ENCODE measurements at regions not wholly inside any gene's neighbourhood (a gene's known extent, or its start where the extent isn't known, plus 50 kb on each side); places are given as distances from the start of the nearest gene placed in this dataset.

GRCh38 chr13:47859165-47859564, 141.9 kb downstream of the SUCLA2 start:
- 75% methylated on average over 1 of the region's 1 CpG for WGBS (ENCODE audit: insufficient coverage)
- Histone ChIP-seq H3K36me3 (ENCODE audit: control insufficient read depth, insufficient read depth, low read length) (no peaks in the 10 kb centered on the region), H3K27ac (ENCODE audit: low read length) (no peak overlapping the region), H3K9me3 (ENCODE audit: control insufficient read depth, insufficient read depth, low read length) (no peaks in the 10 kb centered on the region), H3K4me3 (ENCODE audit: low read length) (no peak overlapping the region), H3K27me3 (ENCODE audit: control insufficient read depth, insufficient read depth, low read length) (no peaks in the 10 kb centered on the region), H3K4me1 (ENCODE audit: control insufficient read depth, insufficient read depth, low read length) (no peaks in the 10 kb centered on the region)
- ATAC-seq, result no peak
- no peaks in the 10 kb centered on the region for H3K9me3 Mint-ChIP-seq
- no peaks in the 10 kb centered on the region for H3K36me3 Mint-ChIP-seq
- peaks cover 8 to 23% of the 10 kb centered on the region in 2 donors for H3K27me3 Mint-ChIP-seq (ENCODE audit: low read depth in 2 of 2)
- no peaks in the 10 kb centered on the region for H3K4me1 Mint-ChIP-seq
- H3K4me3 Mint-ChIP-seq, result no peak overlapping the region
- intact Hi-C loops (cut with micrococcal nuclease), result no loop called here
- no peak overlapping the region for H3K27ac Mint-ChIP-seq
- no peak for DNase-seq
- no peak for TF ChIP-seq CTCF (IDR thresholded peaks at IDR 0.05)

- no peaks in the 10 kb centered on the region for H3K9me3 Mint-ChIP-seq
- H3K27ac ChIP-seq (ENCODE audit: low read length), result no peak overlapping the region
- no peak for ATAC-seq
- H3K36me3 ChIP-seq (ENCODE audit: control insufficient read depth, insufficient read depth, low read length), result no peaks in the 10 kb centered on the region
- H3K36me3 Mint-ChIP-seq, result no peaks in the 10 kb centered on the region
- intact Hi-C loops (cut with micrococcal nuclease), result no loop called here
- H3K4me3 Mint-ChIP-seq, result no peak overlapping the region
- no peak overlapping the region for H3K4me3 ChIP-seq (ENCODE audit: low read length)
- H3K27me3 Mint-ChIP-seq (ENCODE audit: low read depth in 2 of 2), result peaks cover 8 to 23% of the 10 kb centered on the region in 2 donors
- no peaks in the 10 kb centered on the region for H3K4me1 Mint-ChIP-seq
- no peak overlapping the region for H3K27ac Mint-ChIP-seq
- no peak for DNase-seq
- no peaks in the 10 kb centered on the region for H3K9me3 ChIP-seq (ENCODE audit: control insufficient read depth, insufficient read depth, low read length)
- TF ChIP-seq CTCF (IDR thresholded peaks at IDR 0.05), result no peak
- no peaks in the 10 kb centered on the region for H3K27me3 ChIP-seq (ENCODE audit: control insufficient read depth, insufficient read depth, low read length)
- H3K4me1 ChIP-seq (ENCODE audit: control insufficient read depth, insufficient read depth, low read length), result no peaks in the 10 kb centered on the region
- 87% methylated on average over 9 of the region's 9 CpGs for WGBS (ENCODE audit: insufficient coverage)
Observed at GRCh38 chr13:47858042-47859025, 142.7 kb downstream of the SUCLA2 start.

- Mint-ChIP-seq H3K27me3 (ENCODE audit: low read depth in 2 of 2) (peaks cover 0 to 27% of the 10 kb centered on the region in 2 donors), H3K9me3 (peaks cover 0 to 7% of the 10 kb centered on the region in 2 donors), H3K4me3 (no peak overlapping the region), H3K27ac (no peak overlapping the region), H3K36me3 (no peaks in the 10 kb centered on the region), H3K4me1 (no peaks in the 10 kb centered on the region)
- WGBS (ENCODE audit: insufficient coverage), result 100% methylated on average over 1 of the region's 1 CpG
- no peaks in the 10 kb centered on the region for H3K4me1 ChIP-seq (ENCODE audit: control insufficient read depth, insufficient read depth, low read length)
- H3K9me3 ChIP-seq (ENCODE audit: control insufficient read depth, insufficient read depth, low read length), result no peaks in the 10 kb centered on the region
- no peak overlapping the region for H3K27ac ChIP-seq (ENCODE audit: low read length)
- DNase-seq (no peak), ATAC-seq (no peak)
- no peak overlapping the region for H3K4me3 ChIP-seq (ENCODE audit: low read length)
- H3K36me3 ChIP-seq (ENCODE audit: control insufficient read depth, insufficient read depth, low read length), result no peaks in the 10 kb centered on the region
- no peaks in the 10 kb centered on the region for H3K27me3 ChIP-seq (ENCODE audit: control insufficient read depth, insufficient read depth, low read length)
- no peak for TF ChIP-seq CTCF (IDR thresholded peaks at IDR 0.05)
- intact Hi-C loops (cut with micrococcal nuclease), result no loop called here
Observed at GRCh38 chr13:47853236-47853635, 147.8 kb downstream of the SUCLA2 start.
